ENCODE measurements at regions not wholly inside any gene's neighbourhood (a gene's known extent, or its start where the extent isn't known, plus 50 kb on each side); places are given as distances from the start of the nearest gene placed in this dataset.
"Not testable (repeated sequence)": the region's sequence is repeated elsewhere in the genome, so short reads cannot be mapped to it uniquely, and the experiment has no call there.

GRCh38 chr16:7866144-7866543 lies 533.5 kb downstream of the RBFOX1 start:
- dilution Hi-C loops (cut with MboI; ENCODE audit: extremely low pct_ligation_motif_present, low sequenced_read_pairs), result no loop called here
- Histone ChIP-seq H3K4me3 (ENCODE audit: control insufficient read depth in 2 of 3, extremely low read depth in 1 of 3, insufficient read depth in 2 of 3, low read depth in 1 of 3, low read length in 3 of 3) (no peak overlapping the region), H3K79me2 (ENCODE audit: control insufficient read depth, insufficient read depth, low read length) (no peaks in the 10 kb centered on the region), H3K9me3 (ENCODE audit: control insufficient read depth, low read depth, low read length) (no peaks in the 10 kb centered on the region), H3K4me1 (ENCODE audit: control insufficient read depth, extremely low read depth, insufficient read depth, low read length) (no peaks in the 10 kb centered on the region), H2AFZ (ENCODE audit: control insufficient read depth, low read length) (no peak overlapping the region), H3K27ac (ENCODE audit: control insufficient read depth, insufficient read depth, low read length) (no peak overlapping the region), H3K9me1 (ENCODE audit: control insufficient read depth, extremely low read depth, insufficient read depth, low read length) (no peaks in the 10 kb centered on the region), H3K9ac (ENCODE audit: control insufficient read depth, extremely low read depth, insufficient read depth, low read length) (no peak overlapping the region), H3K27me3 (ENCODE audit: control insufficient read depth, extremely low read depth, insufficient read depth, low read length) (no peaks in the 10 kb centered on the region), H3K4me2 (ENCODE audit: control insufficient read depth, extremely low read depth, insufficient read depth, low read depth, low read length) (no peak overlapping the region), H3K36me3 (ENCODE audit: control insufficient read depth in 2 of 2, extremely low read depth in 1 of 2, insufficient read depth in 2 of 2, low read length in 2 of 2) (no peaks in the 10 kb centered on the region), H4K20me1 (ENCODE audit: control insufficient read depth, extremely low read depth, insufficient read depth, low read length) (no peaks in the 10 kb centered on the region)
- FAIRE-seq (no peak), DNase-seq (ENCODE audit: low read depth, low spot score) (no peak)
- no peak for TF ChIP-seq EZH2 (IDR thresholded peaks at IDR 0.05; ENCODE audit: low read length)
- TF ChIP-seq, protein P1, sequence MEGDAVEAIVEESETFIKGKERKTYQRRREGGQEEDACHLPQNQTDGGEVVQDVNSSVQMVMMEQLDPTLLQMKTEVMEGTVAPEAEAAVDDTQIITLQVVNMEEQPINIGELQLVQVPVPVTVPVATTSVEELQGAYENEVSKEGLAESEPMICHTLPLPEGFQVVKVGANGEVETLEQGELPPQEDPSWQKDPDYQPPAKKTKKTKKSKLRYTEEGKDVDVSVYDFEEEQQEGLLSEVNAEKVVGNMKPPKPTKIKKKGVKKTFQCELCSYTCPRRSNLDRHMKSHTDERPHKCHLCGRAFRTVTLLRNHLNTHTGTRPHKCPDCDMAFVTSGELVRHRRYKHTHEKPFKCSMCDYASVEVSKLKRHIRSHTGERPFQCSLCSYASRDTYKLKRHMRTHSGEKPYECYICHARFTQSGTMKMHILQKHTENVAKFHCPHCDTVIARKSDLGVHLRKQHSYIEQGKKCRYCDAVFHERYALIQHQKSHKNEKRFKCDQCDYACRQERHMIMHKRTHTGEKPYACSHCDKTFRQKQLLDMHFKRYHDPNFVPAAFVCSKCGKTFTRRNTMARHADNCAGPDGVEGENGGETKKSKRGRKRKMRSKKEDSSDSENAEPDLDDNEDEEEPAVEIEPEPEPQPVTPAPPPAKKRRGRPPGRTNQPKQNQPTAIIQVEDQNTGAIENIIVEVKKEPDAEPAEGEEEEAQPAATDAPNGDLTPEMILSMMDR (optimal IDR thresholded peaks at IDR 0.05 in 1 of 3, IDR thresholded peaks at IDR 0.05 in 1 of 3, conservative IDR thresholded peaks at IDR 0.05 in 1 of 3; ENCODE audit: extremely low read depth in 1 of 3, insufficient read depth in 2 of 3, low read length in 3 of 3), result no peak

DNA sequence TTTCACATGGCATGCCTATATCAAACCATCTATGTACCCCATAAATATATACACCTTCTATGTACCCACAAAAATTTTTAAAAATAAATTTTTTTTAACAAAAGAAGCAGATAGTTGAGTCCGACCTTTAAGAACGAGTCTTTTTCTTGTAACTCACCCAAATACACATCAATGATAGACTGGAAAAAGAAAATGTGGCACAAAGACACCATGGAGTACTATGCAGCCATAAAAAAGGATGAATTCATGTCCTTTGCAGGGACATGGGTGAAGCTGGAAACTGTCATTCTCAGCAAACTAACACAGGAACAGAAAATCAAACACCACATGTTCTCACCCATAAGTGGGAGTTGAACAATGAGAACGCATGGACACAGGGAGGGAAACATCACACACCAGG lies 532.7 kb downstream of the RBFOX1 start:
- H3K36me3 ChIP-seq (ENCODE audit: control insufficient read depth in 2 of 2, extremely low read depth in 1 of 2, insufficient read depth in 2 of 2, low read length in 2 of 2); H3K27me3 ChIP-seq (ENCODE audit: control insufficient read depth, extremely low read depth, insufficient read depth, low read length); H3K79me2 ChIP-seq (ENCODE audit: control insufficient read depth, insufficient read depth, low read length); H2AFZ ChIP-seq (ENCODE audit: control insufficient read depth, low read length); H3K4me3 ChIP-seq (ENCODE audit: control insufficient read depth in 2 of 3, extremely low read depth in 1 of 3, insufficient read depth in 2 of 3, low read depth in 1 of 3, low read length in 3 of 3); DNase-seq (ENCODE audit: low read depth, low spot score); H3K4me1 ChIP-seq (ENCODE audit: control insufficient read depth, extremely low read depth, insufficient read depth, low read length); FAIRE-seq; H3K9me1 ChIP-seq (ENCODE audit: control insufficient read depth, extremely low read depth, insufficient read depth, low read length); H3K9ac ChIP-seq (ENCODE audit: control insufficient read depth, extremely low read depth, insufficient read depth, low read length); H3K27ac ChIP-seq (ENCODE audit: control insufficient read depth, insufficient read depth, low read length); H4K20me1 ChIP-seq (ENCODE audit: control insufficient read depth, extremely low read depth, insufficient read depth, low read length); dilution Hi-C loops (cut with MboI; ENCODE audit: extremely low pct_ligation_motif_present, low sequenced_read_pairs); H3K4me2 ChIP-seq (ENCODE audit: control insufficient read depth, extremely low read depth, insufficient read depth, low read depth, low read length); H3K9me3 ChIP-seq (ENCODE audit: control insufficient read depth, low read depth, low read length): not testable (repeated sequence)

GRCh38 chr16:7861891-7862582 lies 529.4 kb downstream of the RBFOX1 start:
- Histone ChIP-seq H3K36me3 (ENCODE audit: control insufficient read depth in 2 of 2, extremely low read depth in 1 of 2, insufficient read depth in 2 of 2, low read length in 2 of 2) (no peaks in the 10 kb centered on the region), H4K20me1 (ENCODE audit: control insufficient read depth, extremely low read depth, insufficient read depth, low read length) (no peaks in the 10 kb centered on the region), H3K4me2 (ENCODE audit: control insufficient read depth, extremely low read depth, insufficient read depth, low read depth, low read length) (no peak overlapping the region), H3K79me2 (ENCODE audit: control insufficient read depth, insufficient read depth, low read length) (no peaks in the 10 kb centered on the region), H3K9me3 (ENCODE audit: control insufficient read depth, low read depth, low read length) (no peaks in the 10 kb centered on the region), H3K4me1 (ENCODE audit: control insufficient read depth, extremely low read depth, insufficient read depth, low read length) (no peaks in the 10 kb centered on the region), H2AFZ (ENCODE audit: control insufficient read depth, low read length) (no peak overlapping the region), H3K9ac (ENCODE audit: control insufficient read depth, extremely low read depth, insufficient read depth, low read length) (no peak overlapping the region), H3K27me3 (ENCODE audit: control insufficient read depth, extremely low read depth, insufficient read depth, low read length) (no peaks in the 10 kb centered on the region), H3K4me3 (ENCODE audit: control insufficient read depth in 2 of 3, extremely low read depth in 1 of 3, insufficient read depth in 2 of 3, low read depth in 1 of 3, low read length in 3 of 3) (no peak overlapping the region), H3K9me1 (ENCODE audit: control insufficient read depth, extremely low read depth, insufficient read depth, low read length) (no peaks in the 10 kb centered on the region), H3K27ac (ENCODE audit: control insufficient read depth, insufficient read depth, low read length) (no peak overlapping the region)
- DNase-seq (ENCODE audit: low read depth, low spot score) (no peak), FAIRE-seq (no peak)
- TF ChIP-seq, protein P1 (optimal IDR thresholded peaks at IDR 0.05 in 1 of 3, IDR thresholded peaks at IDR 0.05 in 1 of 3, conservative IDR thresholded peaks at IDR 0.05 in 1 of 3; ENCODE audit: extremely low read depth in 1 of 3, insufficient read depth in 2 of 3, low read length in 3 of 3), result no peak
- TF ChIP-seq EZH2 (IDR thresholded peaks at IDR 0.05; ENCODE audit: low read length), result no peak
- dilution Hi-C loops (cut with MboI; ENCODE audit: extremely low pct_ligation_motif_present, low sequenced_read_pairs), result no loop called here
